HG02623 (cell line): ENCODE measurements at regions not wholly inside any gene's neighbourhood (a gene's known extent, or its start where the extent isn't known, plus 50 kb on each side); places are given as distances from the start of the nearest gene placed in this dataset.

Experiments
- ATAC-seq: cut with Tn5 transposase; IDR thresholded peaks from one replicate; pipeline ENCODE4 v1.9.1; 2021; ENCODE audit warnings: moderate library complexity; ENCODE audit not compliant: unreplicated experiment

DNA sequence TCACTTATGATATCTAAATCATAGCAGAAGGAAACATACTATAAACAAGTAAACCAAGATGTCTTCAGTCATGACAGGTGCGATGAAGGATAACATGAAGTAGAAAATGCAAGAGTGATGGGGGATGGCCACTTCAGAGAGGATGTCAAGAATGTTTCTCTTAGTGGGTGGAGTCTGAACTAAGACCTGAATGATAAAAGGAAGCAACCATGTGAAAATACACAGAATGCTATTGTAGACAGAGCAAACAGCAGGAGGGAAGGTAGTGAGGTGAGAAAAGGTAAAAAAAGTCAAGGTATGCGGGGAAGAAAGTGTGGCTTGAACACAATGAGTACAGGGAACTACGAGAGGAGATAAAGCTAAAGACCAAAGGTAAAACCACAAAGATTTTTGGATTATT lies 341.6 kb downstream of the FBXO15 start:
- no peak for ATAC-seq

- ATAC-seq = no peak
Measured at GRCh38 chr18:73797419-73797818, 350.2 kb downstream of the FBXO15 start.

GRCh38 chr18:73793386-73793785 lies 354.2 kb downstream of the FBXO15 start:
- no peak for ATAC-seq

DNA sequence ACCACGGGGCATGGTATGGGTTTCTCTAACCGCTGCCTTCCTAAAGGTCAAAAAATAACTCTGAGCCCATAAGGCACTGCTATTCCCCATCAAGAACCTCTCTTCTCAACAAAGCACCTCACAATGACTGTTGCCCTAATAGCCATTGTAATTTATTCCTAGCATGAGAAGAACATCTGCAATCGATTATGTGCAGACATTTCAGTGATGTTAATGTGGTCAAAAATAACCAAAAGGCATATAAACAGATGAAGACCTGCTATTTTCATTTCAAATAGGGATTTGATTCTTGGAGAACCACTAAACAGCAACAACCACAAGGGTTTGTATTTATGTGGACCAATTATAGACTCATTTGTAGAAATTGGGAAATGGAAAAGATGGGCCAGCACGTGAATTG lies 356.6 kb downstream of the FBXO15 start:
- ATAC-seq = no peak

- no peak for ATAC-seq
Measured at GRCh38 chr18:73790587-73790986, 357.0 kb downstream of the FBXO15 start.

DNA sequence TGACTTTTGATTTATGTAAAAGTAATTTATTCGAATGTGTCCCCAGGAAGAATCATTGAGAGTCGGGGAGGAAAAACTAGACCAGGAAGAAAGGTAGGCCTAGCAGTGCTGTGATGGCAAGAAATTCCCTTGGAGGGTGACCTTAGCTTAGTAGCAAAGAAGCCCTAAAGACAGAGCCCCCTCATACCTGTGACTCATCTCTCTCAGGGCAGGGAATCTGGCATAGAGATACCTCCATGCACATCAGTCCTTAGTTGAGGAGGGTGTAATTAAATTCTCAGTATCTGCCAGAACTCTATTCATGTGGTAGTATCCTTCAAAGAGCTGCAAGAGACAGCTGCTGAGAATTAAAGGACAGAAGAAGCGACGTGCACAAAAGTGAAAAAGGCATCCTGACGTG lies 360.3 kb downstream of the FBXO15 start:
- ATAC-seq = no peak

DNA sequence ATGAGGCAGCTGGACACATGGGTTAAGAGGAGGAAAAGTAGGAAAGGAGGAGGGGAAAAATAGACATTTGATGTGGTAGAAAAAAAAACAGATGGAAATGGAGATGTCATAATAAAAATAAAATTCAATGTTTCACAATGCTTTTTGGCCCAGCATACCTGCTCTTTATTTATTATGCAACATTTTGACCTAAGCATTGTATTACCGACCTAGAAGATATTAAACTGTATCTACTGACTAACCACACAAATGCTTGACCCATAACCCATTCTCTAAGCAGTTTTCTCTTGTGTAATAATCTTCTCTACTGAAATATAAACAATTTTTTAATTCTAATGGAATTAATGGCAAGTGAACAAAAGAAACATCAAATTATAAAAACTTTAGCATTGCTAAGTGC lies 362.3 kb downstream of the FBXO15 start:
- ATAC-seq = no peak

GRCh38 chr18:73784853-73785252 lies 362.8 kb downstream of the FBXO15 start:
- ATAC-seq = no peak

DNA sequence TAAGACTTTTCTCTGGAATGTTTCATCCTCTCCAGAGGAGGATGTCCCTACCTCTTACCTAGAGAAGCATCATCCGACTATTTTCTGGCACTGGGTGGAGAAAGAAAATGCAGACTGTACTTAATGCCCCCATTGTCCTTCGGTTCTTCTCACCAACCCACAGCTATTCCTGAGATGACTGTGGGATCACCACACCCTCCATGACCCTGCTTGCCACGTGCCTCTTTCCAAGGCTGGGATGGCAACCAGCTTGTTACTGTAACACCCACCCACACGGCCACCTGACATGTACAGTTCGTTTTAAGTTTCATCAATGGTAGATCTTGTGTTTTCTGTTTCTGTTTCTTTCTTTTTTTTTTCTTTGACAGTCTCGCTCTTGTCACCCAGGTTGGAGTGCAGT lies 365.2 kb downstream of the FBXO15 start:
- ATAC-seq = no peak

- no peak for ATAC-seq
Measured at GRCh38 chr18:73780218-73780617, 367.4 kb downstream of the FBXO15 start.

DNA sequence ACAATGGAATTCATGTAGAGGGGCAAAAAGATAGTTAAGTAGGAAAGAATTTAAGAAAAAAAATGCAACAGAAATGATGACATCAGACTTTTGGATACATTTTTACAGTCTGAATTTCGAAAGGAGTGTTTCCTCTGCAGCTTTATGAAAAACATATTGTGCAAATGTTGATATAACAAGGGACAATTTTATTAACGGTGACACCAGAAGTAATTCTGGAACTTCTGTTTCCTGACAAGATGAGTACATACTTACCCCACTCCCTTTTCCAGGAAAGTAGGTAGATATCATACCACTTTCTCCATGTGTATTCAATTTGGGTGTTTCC lies 369.6 kb downstream of the FBXO15 start:
- ATAC-seq = no peak

- ATAC-seq = no peak
Measured at GRCh38 chr18:73777356-73778031, 370.1 kb downstream of the FBXO15 start.

- ATAC-seq = no peak
Measured at GRCh38 chr18:73774811-73775509, 372.7 kb downstream of the FBXO15 start.

DNA sequence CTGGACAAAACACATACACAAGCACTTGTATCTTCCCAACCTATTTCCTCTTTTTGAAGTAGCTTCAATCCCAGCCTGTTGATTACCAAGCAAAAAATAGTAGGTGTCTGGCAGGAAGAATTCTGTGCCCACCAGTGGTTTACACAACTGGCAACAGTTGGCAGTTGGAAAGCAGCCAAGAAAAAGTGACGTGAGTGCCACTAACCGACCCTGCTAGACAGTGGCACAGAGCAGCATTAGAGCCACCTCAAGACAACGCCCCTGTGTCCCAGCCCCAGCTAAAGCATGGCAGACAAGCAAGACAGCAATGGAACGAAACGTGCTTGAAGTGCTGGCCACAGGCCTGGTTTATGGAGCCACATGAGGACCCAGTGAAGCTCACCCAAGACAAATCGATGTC lies 379.6 kb downstream of the FBXO15 start:
- no peak for ATAC-seq

- ATAC-seq = no peak
Measured at GRCh38 chr18:73766910-73767515, 380.6 kb downstream of the FBXO15 start.

- no peak for ATAC-seq
Measured at GRCh38 chr18:73758446-73758845, 389.2 kb downstream of the FBXO15 start.

GRCh38 chr18:73756256-73757091 lies 391.2 kb downstream of the FBXO15 start:
- ATAC-seq = no peak

- no peak for ATAC-seq
Measured at GRCh38 chr18:73752965-73753364, 394.7 kb downstream of the FBXO15 start.

DNA sequence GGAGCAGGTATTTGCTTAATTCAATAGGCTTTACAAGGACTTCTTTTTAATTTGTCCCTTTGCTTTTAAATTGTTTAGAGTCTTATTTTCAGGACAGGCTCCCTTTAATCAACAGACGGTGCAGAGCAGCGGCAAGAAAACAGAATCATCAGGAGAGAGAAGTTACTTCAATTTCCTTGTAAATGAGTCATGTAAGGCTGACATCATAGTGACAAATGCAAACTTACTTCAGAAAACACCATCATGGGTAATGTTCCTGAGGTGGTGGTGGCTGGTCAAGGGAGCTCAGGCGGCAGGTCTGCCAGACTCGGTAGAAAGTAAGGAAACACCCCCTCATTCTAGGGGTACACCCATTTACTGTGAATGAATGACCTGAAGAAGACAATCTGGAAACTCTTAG lies 395.1 kb downstream of the FBXO15 start:
- no peak for ATAC-seq

GRCh38 chr18:73750052-73750451 lies 397.6 kb downstream of the FBXO15 start:
- no peak for ATAC-seq

DNA sequence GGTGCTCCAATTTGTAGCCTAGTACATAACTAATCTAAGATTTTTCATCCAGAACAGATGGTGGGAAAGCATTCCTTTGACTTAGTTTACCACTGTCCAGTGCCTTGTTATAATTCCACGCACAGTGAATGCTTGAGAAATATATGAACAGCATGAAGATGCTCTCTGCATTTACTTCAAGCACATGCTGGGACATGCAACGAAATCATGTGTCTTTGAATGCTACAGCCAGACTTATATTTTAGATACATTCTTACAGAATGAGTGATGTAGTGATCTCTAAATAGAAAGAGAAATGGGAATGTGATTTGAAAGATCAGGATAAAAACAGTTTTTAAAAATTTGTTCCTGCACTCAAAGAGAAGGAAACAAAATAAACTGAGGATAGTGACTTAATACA lies 398.3 kb downstream of the FBXO15 start:
- ATAC-seq = no peak

GRCh38 chr18:73748731-73749130 lies 398.9 kb downstream of the FBXO15 start:
- no peak for ATAC-seq
